ENCODE measurements at regions not wholly inside any gene's neighbourhood (a gene's known extent, or its start where the extent isn't known, plus 50 kb on each side); places are given as distances from the start of the nearest gene placed in this dataset.

DNA sequence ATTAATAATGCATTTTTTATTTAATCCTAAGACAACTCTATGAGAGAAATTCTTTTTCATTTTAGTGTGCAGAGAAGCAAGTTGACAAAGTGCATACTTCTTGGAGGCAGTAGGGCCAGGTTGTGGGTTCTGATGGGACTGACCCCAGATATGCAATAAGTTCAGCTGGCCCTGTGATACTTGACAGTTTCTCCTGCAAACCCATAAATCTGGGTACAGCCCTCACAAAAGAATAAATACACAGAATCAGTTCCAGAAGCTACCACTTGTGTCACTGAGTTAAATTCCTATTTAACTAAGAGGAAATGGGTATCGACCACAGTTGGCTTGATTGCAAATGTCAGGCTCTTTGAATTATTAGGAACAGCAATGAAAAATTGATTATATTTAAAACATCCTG lies 598.5 kb upstream of the API5 start:
- Histone ChIP-seq H3K36me3 (ENCODE audit: control insufficient read depth, low read depth, low read length) (no peaks in the 10 kb centered on the region), H3K27ac (ENCODE audit: low read length) (no peak overlapping the region), H3K4me1 (ENCODE audit: control insufficient read depth, low read depth, low read length) (peaks cover 10% of the 10 kb centered on the region), H3K4me3 (ENCODE audit: low read length) (no peak overlapping the region), H3K27me3 (ENCODE audit: control insufficient read depth, insufficient read depth, low read length) (no peaks in the 10 kb centered on the region), H3K9ac (ENCODE audit: low read length) (no peak overlapping the region), H3K9me3 (ENCODE audit: control insufficient read depth, low read depth, low read length) (no peaks in the 10 kb centered on the region)

DNA sequence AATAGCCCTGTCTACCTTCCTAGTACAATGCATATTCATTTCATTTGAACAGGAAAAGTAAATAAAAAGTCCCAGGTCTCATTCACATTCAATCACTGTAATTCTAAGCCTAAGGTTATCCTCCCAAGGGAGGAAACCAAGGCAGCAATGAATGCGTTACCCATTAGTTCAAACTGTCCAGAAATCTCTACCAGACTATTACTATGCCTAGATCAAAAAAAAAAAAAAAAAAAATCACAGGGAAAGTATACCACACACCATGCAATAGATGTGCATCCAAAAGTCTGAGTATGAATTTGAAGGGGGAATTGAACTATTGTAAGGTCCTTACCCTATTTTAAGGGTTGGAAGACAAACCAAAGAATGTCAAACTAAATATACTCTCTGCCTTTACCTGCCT lies 598.0 kb upstream of the API5 start:
- H3K9ac ChIP-seq (ENCODE audit: low read length), result no peak overlapping the region

GRCh38 chr11:42720716-42721563 lies 590.9 kb upstream of the API5 start:
- Histone ChIP-seq H3K27ac (ENCODE audit: low read length) (no peak overlapping the region), H3K9me3 (ENCODE audit: control insufficient read depth, low read depth, low read length) (no peaks in the 10 kb centered on the region), H3K36me3 (ENCODE audit: control insufficient read depth, low read depth, low read length) (no peaks in the 10 kb centered on the region), H3K4me1 (ENCODE audit: control insufficient read depth, low read depth, low read length) (no peaks in the 10 kb centered on the region), H3K27me3 (ENCODE audit: control insufficient read depth, insufficient read depth, low read length) (no peaks in the 10 kb centered on the region), H3K9ac (ENCODE audit: low read length) (no peak overlapping the region), H3K4me3 (ENCODE audit: low read length) (no peak overlapping the region)

More for the DNA sequence above, 598.0 kb upstream of the API5 start:
- Histone ChIP-seq H3K36me3 (ENCODE audit: control insufficient read depth, low read depth, low read length) (no peaks in the 10 kb centered on the region), H3K4me1 (ENCODE audit: control insufficient read depth, low read depth, low read length) (peaks cover 10% of the 10 kb centered on the region), H3K27ac (ENCODE audit: low read length) (no peak overlapping the region), H3K9me3 (ENCODE audit: control insufficient read depth, low read depth, low read length) (no peaks in the 10 kb centered on the region), H3K27me3 (ENCODE audit: control insufficient read depth, insufficient read depth, low read length) (no peaks in the 10 kb centered on the region), H3K4me3 (ENCODE audit: low read length) (no peak overlapping the region)

DNA sequence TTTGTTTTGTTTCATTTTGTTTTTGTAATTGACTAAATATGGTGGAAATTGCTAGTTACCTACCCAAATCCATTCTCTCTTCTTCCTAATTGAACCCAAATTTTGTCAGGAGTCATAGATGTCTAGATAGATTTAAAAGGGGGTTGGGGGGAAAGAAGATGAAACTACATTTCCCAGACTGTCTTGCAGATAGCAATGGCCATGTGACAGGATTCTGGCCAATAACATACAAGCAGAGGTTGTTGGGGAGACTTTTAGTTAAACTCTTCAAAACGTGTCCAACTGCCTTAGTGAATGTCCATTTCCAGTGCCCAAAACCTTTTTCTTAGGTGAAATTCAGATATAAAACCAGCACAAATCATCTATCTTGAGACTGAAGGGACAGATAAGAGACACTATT lies 583.9 kb upstream of the API5 start:
- Histone ChIP-seq H3K9me3 (ENCODE audit: control insufficient read depth, low read depth, low read length) (no peaks in the 10 kb centered on the region), H3K27me3 (ENCODE audit: control insufficient read depth, insufficient read depth, low read length) (no peaks in the 10 kb centered on the region), H3K27ac (ENCODE audit: low read length) (no peak overlapping the region), H3K4me3 (ENCODE audit: low read length) (no peak overlapping the region), H3K9ac (ENCODE audit: low read length) (no peak overlapping the region), H3K36me3 (ENCODE audit: control insufficient read depth, low read depth, low read length) (no peaks in the 10 kb centered on the region), H3K4me1 (ENCODE audit: control insufficient read depth, low read depth, low read length) (no peaks in the 10 kb centered on the region)

DNA sequence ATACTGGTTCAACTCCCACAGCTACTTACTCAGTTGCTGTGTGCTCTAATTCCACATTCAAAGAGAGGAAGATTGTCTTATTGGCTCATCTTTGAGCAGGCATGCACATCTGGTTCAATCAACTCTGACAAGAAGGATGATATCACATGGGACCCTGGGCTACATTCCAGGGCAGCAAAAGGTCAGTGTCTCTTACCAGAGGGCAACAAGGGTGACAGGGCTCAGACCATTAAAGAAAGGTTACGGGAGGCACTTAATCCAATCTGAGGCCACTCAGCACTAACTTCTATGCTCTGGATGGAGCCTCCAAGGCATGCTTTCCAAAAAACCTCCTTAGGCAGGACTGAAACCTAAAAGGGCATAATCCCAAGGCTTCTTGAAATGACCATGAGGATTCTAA lies 549.4 kb upstream of the API5 start:
- Histone ChIP-seq H3K27ac (ENCODE audit: low read length) (no peak overlapping the region), H3K9ac (ENCODE audit: low read length) (no peak overlapping the region), H3K4me3 (ENCODE audit: low read length) (no peak overlapping the region), H3K9me3 (ENCODE audit: control insufficient read depth, low read depth, low read length) (no peaks in the 10 kb centered on the region), H3K36me3 (ENCODE audit: control insufficient read depth, low read depth, low read length) (no peaks in the 10 kb centered on the region), H3K4me1 (ENCODE audit: control insufficient read depth, low read depth, low read length) (peaks cover 4% of the 10 kb centered on the region), H3K27me3 (ENCODE audit: control insufficient read depth, insufficient read depth, low read length) (no peaks in the 10 kb centered on the region)

- Histone ChIP-seq H3K9ac (ENCODE audit: low read length) (no peak overlapping the region), H3K4me3 (ENCODE audit: low read length) (no peak overlapping the region), H3K4me1 (ENCODE audit: control insufficient read depth, low read depth, low read length) (peaks cover 4% of the 10 kb centered on the region), H3K27me3 (ENCODE audit: control insufficient read depth, insufficient read depth, low read length) (no peaks in the 10 kb centered on the region), H3K9me3 (ENCODE audit: control insufficient read depth, low read depth, low read length) (no peaks in the 10 kb centered on the region), H3K36me3 (ENCODE audit: control insufficient read depth, low read depth, low read length) (no peaks in the 10 kb centered on the region), H3K27ac (ENCODE audit: low read length) (no peak overlapping the region)
Measured at GRCh38 chr11:42764936-42765335, 546.9 kb upstream of the API5 start.

GRCh38 chr11:42768576-42768975 lies 543.2 kb upstream of the API5 start:
- Histone ChIP-seq H3K9me3 (ENCODE audit: control insufficient read depth, low read depth, low read length) (no peaks in the 10 kb centered on the region), H3K4me3 (ENCODE audit: low read length) (no peak overlapping the region), H3K36me3 (ENCODE audit: control insufficient read depth, low read depth, low read length) (no peaks in the 10 kb centered on the region), H3K27me3 (ENCODE audit: control insufficient read depth, insufficient read depth, low read length) (no peaks in the 10 kb centered on the region), H3K9ac (ENCODE audit: low read length) (no peak overlapping the region), H3K4me1 (ENCODE audit: control insufficient read depth, low read depth, low read length) (no peaks in the 10 kb centered on the region), H3K27ac (ENCODE audit: low read length) (no peak overlapping the region)

- Histone ChIP-seq H3K36me3 (ENCODE audit: control insufficient read depth, low read depth, low read length) (no peaks in the 10 kb centered on the region), H3K9me3 (ENCODE audit: control insufficient read depth, low read depth, low read length) (no peaks in the 10 kb centered on the region), H3K27me3 (ENCODE audit: control insufficient read depth, insufficient read depth, low read length) (no peaks in the 10 kb centered on the region), H3K4me1 (ENCODE audit: control insufficient read depth, low read depth, low read length) (no peaks in the 10 kb centered on the region), H3K4me3 (ENCODE audit: low read length) (no peak overlapping the region), H3K9ac (ENCODE audit: low read length) (no peak overlapping the region), H3K27ac (ENCODE audit: low read length) (no peak overlapping the region)
Measured at GRCh38 chr11:42770444-42771065, 541.2 kb upstream of the API5 start.

DNA sequence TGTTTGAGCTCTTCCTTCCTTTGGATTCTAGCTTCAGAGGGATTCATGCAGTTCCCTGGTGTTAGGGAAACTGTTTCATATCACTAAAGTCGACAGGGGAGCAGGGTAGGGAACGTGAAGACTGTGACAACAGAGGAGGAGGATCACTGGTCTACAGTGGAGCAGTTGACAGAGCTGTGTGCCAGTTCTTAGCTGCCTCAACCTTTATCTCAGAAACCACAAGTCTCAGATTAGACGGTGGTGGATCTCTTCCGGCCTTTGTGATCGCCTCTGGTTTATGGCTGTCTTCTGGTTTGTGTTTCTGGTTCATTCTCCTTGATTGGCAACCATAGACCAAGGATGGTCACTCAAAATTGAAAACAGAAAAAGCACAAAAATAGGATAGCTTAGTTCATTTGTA lies 538.9 kb upstream of the API5 start:
- Histone ChIP-seq H3K4me1 (ENCODE audit: control insufficient read depth, low read depth, low read length) (no peaks in the 10 kb centered on the region), H3K9me3 (ENCODE audit: control insufficient read depth, low read depth, low read length) (no peaks in the 10 kb centered on the region), H3K27ac (ENCODE audit: low read length) (no peak overlapping the region), H3K36me3 (ENCODE audit: control insufficient read depth, low read depth, low read length) (no peaks in the 10 kb centered on the region), H3K27me3 (ENCODE audit: control insufficient read depth, insufficient read depth, low read length) (no peaks in the 10 kb centered on the region), H3K9ac (ENCODE audit: low read length) (no peak overlapping the region), H3K4me3 (ENCODE audit: low read length) (no peak overlapping the region)

DNA sequence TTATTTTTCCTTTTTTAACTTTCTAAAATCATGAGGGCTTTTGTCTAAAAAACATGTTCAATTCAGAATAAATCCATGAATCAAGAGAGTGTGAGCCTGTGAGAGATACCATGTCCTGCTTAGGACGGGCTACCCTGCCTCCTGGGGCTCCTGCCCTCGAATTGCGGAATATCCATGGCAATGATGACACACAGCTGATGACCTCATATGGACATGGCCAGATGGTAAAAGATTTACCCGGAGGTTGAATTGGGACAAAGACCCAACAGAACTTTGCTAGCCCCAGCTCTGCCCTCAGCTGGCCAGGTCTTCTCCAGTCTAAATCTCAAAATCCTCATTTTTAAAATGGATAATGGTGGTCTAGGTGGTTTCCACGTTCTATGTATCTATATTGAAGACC lies 538.1 kb upstream of the API5 start:
- Histone ChIP-seq H3K4me3 (ENCODE audit: low read length) (no peak overlapping the region), H3K27me3 (ENCODE audit: control insufficient read depth, insufficient read depth, low read length) (no peaks in the 10 kb centered on the region), H3K36me3 (ENCODE audit: control insufficient read depth, low read depth, low read length) (no peaks in the 10 kb centered on the region), H3K9me3 (ENCODE audit: control insufficient read depth, low read depth, low read length) (no peaks in the 10 kb centered on the region), H3K4me1 (ENCODE audit: control insufficient read depth, low read depth, low read length) (no peaks in the 10 kb centered on the region), H3K27ac (ENCODE audit: low read length) (no peak overlapping the region), H3K9ac (ENCODE audit: low read length) (no peak overlapping the region)

DNA sequence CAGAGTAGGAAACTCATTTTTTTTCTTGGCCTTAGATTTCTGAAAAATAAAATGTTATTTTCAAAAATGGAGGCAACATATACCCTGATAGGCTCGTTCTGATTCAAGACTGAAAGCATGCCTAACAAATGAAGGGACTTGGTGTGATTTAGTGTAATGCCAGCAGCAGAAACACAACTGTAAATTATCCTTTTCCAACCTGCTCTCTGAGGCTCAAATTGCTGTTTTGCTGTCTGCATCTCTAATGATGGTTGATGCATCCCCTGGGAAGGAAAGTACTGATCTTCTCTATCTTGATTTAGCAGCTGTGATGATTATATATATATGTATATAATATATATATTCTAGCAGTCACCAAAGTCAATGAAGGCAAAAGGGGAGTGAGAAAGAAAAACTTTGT lies 537.2 kb upstream of the API5 start:
- H3K27me3 ChIP-seq (ENCODE audit: control insufficient read depth, insufficient read depth, low read length), result no peaks in the 10 kb centered on the region
- no peaks in the 10 kb centered on the region for H3K9me3 ChIP-seq (ENCODE audit: control insufficient read depth, low read depth, low read length)
- H3K9ac ChIP-seq (ENCODE audit: low read length), result no peak overlapping the region
- H3K4me1 ChIP-seq (ENCODE audit: control insufficient read depth, low read depth, low read length), result no peaks in the 10 kb centered on the region
- no peak overlapping the region for H3K27ac ChIP-seq (ENCODE audit: low read length)
- no peak overlapping the region for H3K4me3 ChIP-seq (ENCODE audit: low read length)
- H3K36me3 ChIP-seq (ENCODE audit: control insufficient read depth, low read depth, low read length), result no peaks in the 10 kb centered on the region

DNA sequence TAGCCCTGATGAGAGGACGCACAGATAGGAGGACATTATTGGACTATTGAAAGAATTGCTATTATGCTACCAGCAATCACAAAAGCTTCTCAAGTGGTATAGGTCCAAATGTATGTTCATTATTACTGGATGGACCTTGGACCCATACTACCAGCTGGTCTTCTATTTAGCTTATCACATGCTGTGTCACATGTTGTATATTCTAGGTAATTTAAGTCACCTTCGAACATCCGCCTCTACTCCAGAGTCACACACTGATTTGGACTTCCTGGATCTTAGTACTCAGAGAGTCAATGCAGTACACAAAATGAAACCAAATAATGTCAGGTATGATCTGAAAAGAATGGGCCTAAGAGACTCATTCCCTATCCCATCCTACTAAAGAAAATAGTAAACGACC lies 534.0 kb upstream of the API5 start:
- Histone ChIP-seq H3K27ac (ENCODE audit: low read length) (no peak overlapping the region), H3K27me3 (ENCODE audit: control insufficient read depth, insufficient read depth, low read length) (no peaks in the 10 kb centered on the region), H3K4me3 (ENCODE audit: low read length) (no peak overlapping the region), H3K9ac (ENCODE audit: low read length) (no peak overlapping the region), H3K9me3 (ENCODE audit: control insufficient read depth, low read depth, low read length) (no peaks in the 10 kb centered on the region), H3K4me1 (ENCODE audit: control insufficient read depth, low read depth, low read length) (no peaks in the 10 kb centered on the region), H3K36me3 (ENCODE audit: control insufficient read depth, low read depth, low read length) (no peaks in the 10 kb centered on the region)
